ENCODE measurements at regions not wholly inside any gene's neighbourhood (a gene's known extent, or its start where the extent isn't known, plus 50 kb on each side); places are given as distances from the start of the nearest gene placed in this dataset.
"Not testable (repeated sequence)": the region's sequence is repeated elsewhere in the genome, so short reads cannot be mapped to it uniquely, and the experiment has no call there.

DNA sequence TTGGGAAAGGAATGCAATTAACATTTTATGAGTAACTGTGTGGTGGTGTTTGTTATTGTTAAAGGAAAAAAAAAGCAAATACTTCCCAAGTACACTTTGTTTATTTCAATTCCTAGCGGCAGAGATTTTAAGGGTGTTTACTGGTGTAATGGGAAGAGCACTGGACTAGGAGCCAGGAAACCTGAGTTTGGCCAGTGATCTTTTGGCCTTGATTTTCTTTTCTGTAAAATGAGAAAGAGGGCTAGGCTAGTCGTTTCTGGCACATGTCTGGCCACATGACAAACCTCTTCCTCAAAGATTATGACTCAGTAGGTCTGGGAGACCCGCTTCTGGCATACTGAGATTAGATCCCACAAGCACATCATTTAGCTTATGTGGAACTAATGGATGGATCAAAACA is 428.1 kb upstream of the NOX3 start:
- no peak for DNase-seq

DNA sequence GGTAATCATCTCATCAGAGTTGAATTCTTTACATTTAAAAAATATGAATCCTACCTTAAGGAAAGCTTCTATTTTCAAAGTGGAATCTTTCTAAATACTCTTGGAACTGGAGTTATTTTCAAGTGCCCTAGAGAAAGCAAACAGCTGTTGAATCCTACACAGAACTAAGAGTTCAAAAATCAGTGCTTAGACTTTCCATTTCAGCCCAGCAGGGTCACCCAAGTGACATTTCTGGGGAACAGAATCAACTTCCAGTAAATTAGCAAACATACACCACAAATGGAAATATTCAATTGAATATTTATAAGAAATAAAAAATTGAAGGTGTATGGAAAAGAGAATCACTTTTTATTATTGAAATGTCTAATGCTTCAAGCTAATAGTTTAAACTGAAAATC is 427.7 kb upstream of the NOX3 start:
- no peak for DNase-seq

DNA sequence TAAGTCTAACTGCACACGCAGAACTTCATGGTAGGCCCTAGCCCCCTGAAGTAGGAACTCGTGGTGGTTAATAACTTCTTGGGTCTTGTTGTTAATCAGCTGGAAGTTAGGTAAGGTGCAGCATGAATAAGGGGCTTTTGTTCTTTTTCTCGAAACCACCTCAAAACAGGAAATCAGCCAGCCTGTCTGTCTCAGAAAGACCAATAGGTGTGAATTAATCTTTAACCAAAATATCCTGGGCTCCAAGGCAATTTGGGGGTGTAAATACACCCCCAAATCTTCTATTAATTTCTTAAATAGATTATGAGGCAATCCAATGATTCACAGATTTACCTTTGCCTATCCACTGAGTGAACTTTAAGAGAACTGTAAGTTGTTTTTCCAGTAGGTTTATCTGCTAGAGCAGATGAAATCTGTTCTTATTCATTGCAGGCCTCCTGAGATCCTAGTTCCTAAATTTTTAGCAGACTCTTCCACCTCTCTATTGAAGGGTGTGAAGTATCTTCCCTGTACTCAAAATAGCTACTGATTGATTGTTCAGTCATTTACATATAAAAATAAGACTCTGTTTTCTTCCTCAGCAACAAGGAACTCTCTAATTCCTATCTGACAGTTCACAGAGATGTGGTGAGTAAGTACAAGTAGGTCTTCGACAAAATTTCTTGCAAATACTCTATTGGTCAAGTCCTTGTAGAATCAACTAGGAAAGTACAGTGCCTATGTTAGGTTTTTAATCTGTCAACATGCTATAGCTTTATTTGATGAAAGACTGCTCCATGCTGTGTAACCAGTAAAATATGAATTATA is 427.1 kb upstream of the NOX3 start:
- DNase-seq = no peak

DNA sequence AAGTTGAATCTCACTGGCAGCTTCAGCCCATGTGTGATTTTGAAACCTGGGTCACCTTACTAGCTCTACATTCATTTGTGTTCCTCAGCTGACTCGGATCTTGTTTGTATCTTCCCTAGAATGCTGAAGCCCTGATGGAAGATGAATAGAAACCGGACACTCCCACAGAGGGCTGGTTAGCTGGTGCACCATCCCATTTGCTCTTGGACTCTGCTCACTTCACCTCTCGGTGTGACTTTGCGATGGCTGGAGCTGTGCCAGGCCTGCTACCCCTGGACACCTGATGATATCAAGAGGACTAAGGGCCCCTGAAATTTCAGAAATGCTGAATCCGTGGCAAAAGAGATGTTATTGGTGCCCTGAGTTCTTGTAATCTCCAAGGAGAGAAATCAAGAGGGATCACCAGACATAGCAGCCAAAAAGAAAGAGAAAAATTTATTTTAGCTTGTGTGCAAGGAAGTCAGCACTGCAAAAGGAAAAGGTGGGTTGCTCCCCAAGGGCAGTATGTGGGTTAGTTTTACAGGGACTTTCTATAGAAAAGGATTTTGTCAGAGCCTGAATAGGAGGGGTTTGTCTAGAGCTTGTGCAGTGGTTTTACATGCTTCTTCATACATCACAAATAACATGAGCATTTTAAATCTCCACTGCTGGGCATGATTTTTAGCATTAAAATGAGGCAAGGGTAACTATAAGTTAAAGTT is 426.3 kb upstream of the NOX3 start:
- no peak for DNase-seq

DNA sequence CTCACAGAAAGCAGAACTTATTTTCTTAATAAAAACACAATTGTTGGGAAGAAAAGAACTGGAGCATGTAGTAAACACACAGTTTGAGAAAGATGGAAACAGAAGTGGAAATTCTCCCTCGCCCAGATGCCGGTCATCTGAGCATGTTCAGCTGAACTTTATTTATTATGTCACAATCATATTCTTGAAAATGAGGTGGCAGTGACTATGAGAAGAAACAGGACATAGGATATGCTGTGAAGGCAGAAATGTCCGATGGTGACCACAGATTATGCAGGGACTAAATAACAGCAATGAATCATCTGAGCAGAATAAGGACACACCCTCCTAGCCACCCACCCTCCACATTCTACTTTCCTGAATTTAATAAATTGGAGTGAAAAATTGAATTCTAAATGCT is 425.3 kb upstream of the NOX3 start:
- DNase-seq = no peak

DNA sequence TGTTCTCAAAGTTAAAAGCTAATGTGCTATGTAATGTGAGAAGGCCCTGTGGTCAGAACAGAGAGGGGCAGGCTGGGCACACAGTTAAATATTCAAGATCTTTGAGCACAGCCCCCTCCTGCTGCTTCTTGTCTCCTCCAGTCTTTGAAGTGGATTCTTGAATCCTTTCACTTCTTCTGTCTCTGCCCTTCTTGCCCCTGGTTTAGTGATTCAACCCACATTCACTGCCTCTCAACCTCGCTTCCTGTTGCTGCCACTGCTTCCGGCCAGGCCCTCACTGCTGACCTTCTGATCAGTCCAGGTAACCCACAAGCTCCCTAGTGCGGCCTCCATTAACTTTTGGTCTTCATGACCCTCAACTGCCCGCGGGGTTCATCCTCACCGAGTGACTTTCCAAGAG is 417.3 kb upstream of the NOX3 start:
- DNase-seq = no peak

DNA sequence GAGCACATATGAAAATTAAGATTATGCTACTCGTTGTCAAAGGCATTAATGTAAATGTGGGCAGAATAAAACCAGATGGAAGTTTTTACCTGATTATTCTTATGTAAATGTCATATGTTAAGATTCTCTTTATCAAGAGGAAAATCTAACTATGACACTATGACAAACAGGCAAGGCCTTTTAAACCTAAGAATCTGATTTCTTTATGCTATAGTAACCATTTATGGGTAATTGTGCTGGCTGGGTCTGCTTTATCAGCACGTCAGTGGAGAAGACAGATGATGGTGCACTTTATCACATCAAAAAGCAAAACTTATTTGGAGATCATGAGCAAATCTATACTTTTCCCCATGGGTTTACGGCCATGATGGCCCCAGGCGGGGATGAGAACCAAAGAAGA is 412.0 kb upstream of the NOX3 start:
- DNase-seq = no peak

DNA sequence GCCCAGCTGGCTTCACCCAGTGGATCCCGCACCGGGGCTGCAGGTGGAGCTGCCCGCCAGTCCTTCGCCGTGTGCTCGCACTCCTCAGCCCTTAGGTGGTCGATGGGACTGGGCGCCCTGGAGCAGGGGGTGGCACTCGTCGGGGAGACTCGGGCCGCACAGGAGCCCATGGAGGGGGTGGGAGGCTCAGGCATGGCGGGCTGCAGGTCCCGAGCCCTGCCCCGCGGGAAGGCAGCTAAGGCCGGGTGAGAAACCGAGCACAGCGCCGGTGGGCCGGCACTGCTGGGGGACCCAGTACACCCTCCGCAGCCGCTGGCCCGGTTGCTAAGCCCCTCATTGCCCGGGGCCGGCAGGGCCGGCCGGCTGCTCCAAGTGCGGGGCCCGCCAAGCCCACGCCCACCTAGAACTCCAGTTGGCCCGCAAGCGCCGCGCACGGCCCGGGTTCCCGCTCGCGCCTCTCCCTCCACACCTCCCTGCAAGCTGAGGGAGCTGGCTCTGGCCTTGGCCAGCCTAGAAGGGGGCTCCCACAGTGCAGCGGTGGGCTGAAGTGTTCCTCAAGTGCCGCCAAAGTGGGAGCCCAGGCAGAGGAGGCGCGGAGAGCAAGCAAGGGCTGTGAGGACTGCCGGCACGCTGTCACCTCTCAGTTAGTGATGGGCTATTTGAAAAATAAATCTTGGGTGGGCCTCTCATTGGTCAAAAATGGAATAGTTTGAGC is 411.2 kb upstream of the NOX3 start:
- DNase-seq = not testable (repeated sequence)

DNA sequence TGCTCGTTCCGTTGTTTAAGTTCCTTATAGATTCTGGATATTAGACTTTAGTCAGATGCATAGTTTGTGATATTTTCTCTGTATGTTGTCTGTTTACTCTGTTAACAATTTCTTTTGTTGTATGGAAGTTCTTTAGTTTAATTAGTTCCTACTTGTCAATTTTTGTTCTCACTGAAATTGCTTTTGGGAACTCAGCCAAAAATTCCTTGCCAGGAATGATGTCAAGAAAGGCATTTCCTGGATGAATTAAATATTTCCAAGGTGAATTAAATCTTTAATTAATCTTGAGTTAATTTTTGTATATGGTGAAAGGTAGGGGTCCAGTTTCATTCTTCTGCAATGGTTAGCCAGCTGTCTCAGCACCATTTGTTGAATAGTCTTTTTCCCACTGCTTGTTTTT is 406.2 kb upstream of the NOX3 start:
- DNase-seq = no peak

DNA sequence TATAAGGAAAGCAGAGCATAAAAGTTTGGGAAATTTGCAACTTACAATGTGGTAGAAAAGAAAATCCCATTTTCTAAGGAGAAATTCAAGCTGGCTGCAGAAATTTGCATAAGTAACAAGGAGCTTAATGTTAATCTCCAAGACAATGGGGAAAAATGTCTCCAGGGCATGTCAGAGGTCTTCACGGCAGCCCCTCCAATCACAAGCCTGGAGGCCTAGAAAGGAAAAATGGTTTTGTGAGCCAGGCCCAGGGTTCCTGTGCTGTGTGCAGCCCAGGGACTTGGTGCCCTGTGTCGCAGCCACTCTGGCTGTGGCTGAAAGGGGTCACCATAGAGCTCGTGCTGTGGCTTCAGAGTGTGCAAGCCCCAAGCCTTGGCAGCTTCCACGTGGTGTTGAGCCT is 403.3 kb upstream of the NOX3 start:
- not testable (repeated sequence) for DNase-seq

DNA sequence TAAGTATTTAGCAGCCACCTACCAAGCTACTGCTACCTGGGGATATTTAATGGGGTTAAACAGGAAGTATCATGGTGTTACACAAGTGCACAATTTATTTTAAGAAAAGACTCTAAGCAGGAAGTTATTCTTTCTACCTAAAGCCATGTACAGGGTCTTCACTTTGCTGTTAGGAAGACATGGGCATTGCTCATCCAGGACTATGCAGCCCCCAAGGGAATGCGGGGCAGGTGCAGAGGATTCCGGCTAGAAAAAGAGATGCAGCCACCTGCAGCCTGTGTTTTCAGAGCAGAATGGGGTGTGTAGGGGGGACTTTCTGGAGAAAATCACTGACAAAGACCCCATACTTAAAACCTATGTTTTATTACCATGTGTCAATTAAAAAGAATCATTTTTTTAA is 399.1 kb upstream of the NOX3 start:
- DNase-seq = no peak

DNA sequence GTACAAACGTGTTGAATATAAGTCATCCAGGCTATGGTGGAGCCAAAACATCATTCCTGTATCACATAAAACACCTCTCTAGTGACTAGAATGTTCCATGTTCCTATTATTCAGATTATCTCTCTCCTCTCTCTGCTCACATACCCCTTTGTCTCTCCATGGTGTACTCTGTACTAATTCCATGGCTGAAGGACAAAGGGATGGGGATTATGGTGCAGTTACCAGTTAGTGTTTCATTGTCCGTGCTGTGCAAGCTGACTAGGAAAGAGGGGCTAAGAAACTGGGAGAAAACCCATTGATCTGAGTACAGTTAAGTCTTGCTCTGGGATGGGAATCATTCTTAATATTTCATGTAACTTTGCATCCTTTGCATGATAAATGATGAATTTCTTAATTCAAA is 397.4 kb upstream of the NOX3 start:
- DNase-seq = no peak

DNA sequence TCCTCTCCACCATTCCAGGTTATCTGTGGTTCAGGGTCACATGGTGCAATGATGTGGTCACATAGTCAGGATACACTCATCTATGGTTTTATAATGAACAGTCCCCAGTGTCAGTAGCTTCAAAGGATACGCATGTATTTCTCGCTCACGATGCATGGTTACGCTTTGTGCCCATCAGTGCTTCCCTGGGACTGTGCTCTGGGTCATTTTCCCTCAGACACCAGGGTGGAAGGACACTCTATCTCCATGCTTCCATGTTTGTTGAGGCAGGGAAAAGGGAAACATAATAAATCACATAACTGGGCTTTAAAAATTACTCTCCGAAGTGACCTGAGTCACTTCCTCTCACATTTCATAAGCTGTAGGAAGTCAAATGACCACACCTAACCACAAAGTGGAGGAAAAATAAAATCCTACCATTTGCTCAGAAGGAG is 394.8 kb upstream of the NOX3 start:
- no peak for DNase-seq

DNA sequence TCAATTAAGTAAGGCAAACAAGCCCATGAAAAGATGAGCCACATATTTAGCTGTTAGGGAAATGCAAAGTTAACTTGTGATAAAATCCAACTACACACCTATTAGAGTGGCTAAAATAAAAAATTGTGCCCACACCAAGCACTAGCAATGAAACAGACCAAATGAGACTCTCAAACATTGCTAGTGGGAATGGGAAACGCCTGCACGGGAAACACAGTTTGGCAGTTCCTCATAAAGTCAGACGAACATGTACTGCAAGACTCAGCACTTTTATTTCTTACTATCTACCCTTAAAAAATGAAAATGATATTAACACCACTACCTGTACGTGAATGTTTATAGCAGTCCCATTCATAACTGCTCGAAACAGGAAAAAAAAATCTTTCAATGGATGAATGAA is 392.1 kb upstream of the NOX3 start:
- no peak for DNase-seq

DNA sequence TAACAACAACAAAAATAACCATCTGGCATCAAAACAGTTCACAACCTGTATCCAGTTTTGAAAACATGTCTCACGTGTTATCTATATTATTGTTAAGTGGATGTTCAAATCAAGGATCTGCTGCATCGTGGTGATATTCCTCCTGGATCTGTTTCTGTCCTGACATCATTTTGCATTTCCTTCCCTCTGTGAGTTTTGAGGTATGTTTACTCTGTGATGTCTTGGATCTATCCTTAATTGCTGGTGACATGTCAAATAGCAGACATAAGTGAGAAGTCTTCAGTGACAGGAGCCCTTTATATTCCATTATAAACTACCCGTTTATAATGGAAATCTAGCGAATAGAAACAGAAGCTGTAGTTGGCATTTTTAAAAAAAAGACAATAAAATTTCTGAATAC is 381.8 kb upstream of the NOX3 start:
- no peak for DNase-seq

DNA sequence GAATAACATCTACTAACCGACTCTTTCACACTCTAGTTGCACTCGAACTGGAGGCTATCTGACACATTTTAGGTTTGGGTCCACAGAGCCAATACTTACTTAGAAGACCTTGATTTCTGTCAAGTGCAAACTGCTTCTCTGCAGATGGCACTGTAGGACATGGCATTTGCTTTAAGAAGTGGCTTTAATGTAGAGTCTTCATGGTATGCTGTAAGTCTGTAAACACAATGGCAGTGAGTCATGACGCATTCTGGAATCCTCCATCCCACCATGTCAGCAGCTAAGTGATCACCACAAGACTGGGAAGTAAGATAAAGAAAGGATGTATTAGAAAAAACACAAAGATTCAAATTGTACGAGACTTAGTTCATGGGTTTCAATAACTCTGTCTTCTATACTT is 377.0 kb upstream of the NOX3 start:
- DNase-seq = no peak

DNA sequence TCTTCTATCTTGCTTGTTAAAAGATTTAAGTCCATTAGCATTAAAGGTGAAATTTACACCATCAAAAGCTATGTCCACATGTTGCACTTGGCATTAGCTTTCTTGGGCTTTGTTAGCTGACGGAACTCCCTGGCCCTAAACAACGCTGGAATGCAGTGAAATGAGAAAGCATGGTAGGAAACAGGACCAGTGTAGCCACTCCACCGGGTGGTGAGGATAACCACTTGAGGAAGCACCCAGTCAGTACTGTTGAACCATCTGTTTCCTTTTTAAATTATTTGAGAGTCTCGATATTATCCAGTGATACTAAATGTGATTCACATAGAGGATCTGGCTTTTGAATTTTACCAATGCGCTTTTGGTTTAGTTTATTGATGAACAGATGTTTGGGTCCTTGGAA is 374.9 kb upstream of the NOX3 start:
- DNase-seq = no peak

DNA sequence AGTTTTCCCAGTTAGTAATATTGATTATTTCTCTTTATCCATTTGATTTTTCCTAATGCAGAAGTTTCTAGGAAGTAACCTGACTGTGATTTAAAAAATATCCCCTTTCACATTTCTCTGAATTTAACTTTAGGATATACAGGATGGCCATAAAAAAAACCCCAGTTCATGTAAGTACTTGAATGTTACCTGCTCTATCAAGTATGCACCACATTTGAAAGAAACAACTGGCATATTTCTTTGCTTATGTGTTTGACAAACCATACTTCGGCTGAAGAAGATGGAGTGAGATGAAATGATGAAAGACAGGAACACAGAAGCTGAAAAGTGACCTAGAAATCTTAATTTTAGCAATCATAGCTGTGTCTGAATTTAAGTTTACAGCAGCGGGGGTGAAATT is 374.0 kb upstream of the NOX3 start:
- no peak for DNase-seq

DNA sequence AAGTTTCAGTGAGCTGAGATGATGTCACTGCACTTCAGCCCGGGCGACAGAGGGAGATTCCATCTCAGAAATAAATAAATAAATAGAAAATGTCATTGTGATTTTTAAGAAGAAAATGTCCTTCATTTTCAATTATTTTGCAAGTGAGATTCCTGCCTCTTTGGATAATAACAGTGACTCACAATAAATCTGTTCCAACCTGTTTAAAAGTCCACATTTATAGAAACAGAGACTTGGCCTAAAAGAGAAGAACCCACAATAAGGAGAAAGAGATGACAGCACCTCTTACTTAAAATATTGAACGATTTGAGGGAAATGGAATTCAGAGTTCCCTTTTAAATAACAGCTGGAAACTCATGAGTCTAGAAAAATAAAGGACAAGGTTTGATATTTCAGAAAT is 373.4 kb upstream of the NOX3 start:
- no peak for DNase-seq

DNA sequence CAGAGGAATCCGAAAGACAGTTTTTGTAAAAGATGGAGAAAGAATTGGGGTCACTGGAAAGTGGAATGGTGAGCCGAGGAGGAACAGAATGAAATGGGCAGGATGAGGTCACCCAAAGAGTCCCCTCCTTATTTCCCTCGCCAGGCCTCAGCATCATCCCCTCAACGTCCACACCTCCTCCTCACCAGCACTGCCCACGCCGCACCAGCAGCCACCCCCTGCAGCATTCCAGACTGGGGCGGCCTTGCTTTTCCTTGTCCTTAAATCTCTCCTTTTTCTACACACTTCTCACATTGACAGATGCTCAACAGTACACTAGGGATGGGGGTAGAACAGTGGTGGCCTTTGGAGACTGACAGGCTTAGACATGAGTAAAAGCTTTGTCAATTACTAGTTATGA is 363.1 kb upstream of the NOX3 start:
- no peak for DNase-seq

DNA sequence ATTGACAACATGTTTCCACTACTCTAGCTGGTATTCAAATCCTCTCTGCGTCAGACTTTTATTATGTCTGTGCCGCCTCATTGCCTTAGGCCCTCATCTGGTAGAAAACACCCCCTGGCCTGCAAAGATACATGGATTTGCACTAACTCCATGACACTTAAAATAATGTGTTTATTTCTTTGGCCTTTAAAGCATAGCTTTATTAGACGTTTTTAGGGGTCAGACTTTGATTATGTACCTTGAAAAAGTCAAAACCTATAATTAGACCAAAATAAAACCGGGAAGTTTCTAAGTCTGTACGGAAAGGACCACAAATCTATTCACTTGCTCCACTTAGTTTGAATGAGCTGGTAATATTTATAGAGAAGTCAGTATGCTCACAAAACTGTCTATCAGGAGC is 357.9 kb upstream of the NOX3 start:
- no peak for DNase-seq

DNA sequence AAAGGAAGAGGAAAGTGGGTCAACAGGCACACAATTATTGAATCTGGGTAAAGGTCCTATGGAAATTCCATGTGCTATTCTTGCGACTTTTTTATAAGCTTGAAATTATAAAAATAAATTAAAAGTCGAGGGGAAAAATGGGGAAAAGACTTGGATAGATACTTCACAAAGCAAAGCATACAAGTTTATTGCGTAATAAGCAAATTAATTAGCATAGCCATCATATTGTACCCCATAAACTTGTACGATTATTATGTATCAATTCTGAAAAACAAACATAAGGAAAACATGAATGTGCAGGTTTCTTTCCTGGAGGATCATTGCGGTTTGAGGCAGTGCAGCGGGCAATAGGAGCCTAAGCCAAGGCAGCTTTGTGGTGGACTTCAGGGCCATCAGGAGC is 351.6 kb upstream of the NOX3 start:
- DNase-seq = no peak

DNA sequence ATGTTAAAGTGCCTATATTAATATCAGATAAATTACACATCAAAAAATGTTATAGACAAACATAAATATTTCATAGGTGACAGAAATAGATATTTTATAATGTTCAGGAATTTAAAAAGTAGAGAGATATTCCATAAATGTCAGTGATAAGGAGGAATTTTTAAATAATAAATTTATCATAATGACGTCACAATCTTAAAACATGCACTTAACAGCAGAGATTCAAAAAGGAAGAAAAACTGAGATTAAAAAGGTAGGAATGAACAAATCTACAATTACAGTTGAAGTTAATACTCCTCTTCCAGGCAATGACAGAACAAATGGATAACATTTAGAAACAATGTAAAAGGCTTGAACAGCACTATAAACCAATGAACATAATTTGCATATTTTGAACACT is 345.4 kb upstream of the NOX3 start:
- no peak for DNase-seq

DNA sequence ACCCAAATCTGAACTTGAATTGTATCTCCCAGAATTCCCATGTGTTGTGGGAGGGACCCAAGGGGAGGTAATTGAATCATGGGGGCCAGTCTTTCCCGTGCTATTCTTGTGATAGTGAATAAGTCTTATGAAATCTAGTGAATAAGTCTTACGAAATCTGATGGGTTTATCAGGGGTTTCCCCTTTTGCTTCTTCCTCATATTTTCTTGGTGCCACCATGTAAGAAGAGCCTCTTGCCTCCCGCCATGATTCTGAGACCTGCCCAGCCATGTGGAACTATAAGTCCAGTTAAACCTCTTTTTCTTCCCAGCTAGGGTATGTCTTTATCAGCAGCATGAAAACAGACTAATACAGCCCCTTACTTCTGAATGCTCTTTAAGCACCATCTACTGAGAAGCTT is 343.2 kb upstream of the NOX3 start:
- DNase-seq = not testable (repeated sequence)

Measured in hippocampal formation (tissue), 2 donors.